ENCODE measurements at regions not wholly inside any gene's neighbourhood (a gene's known extent, or its start where the extent isn't known, plus 50 kb on each side); places are given as distances from the start of the nearest gene placed in this dataset.
A peak's percentile ranks its signal among the peaks of the same experiment; 100 is the strongest.

DNA sequence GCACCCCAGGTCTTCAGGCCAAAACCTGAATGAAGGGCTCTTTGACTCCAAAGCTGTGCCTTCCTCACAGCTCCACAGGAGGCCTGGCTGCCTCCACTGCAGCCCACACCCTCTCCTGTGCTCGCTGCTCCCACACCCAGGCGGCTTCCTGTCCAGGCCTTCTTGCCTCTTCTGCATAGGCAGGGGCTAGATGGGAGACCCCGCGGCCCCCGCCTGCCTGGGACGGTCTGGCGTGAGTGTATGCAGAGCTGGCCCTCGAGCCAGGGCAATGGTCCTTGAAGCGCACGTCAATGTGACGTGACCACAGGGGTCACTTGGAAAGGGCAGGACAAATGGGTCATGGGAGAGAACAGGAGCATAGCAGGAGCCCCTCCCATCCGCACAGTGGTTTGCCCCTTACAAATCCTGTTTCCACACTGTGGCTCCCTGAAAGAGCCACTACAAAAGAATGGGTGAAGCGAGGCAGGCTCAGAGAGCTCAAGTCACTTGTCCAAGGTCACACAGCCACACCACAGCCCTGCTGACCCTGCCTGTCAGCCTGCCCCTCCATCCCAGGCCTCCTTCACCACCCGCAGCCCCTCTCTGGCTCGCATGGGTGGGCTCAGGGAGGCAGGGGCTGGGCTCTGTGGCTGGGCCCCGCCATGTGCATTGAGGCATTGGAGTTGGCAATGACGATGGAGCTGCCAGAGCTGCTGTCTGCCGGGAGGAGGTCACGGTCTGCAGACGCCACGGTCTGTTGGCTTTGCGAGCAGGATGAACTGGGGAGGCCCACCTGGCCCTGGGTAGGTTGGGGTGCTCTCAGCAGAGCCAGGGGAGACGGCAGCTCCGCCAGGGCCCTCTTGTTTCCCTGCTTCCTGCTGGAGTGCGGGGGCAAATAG lies 71.2 kb upstream of the WNT11 start:
- H3K4me3 Mint-ChIP-seq = no peak overlapping the region
- Histone ChIP-seq H3K27ac (ENCODE audit: low read depth, low read length) (no peak overlapping the region), H3K4me1 (ENCODE audit: control insufficient read depth in 2 of 2, insufficient read depth in 2 of 2, low read length in 2 of 2) (no peaks in the 10 kb centered on the region), H3K9me3 (ENCODE audit: control insufficient read depth in 2 of 3, low read length in 3 of 3) (no peaks in the 10 kb centered on the region), H3K27me3 (ENCODE audit: control insufficient read depth in 2 of 2, insufficient read depth in 2 of 2, low read length in 2 of 2) (no peaks in the 10 kb centered on the region), H3K36me3 (ENCODE audit: control insufficient read depth in 2 of 3, insufficient read depth in 3 of 3, low read length in 3 of 3) (no peaks in the 10 kb centered on the region), H3K4me3 (ENCODE audit: low read length) (no peak overlapping the region)
- H3K9me3 Mint-ChIP-seq = peaks cover 0 to 5% (median 0%) of the 10 kb centered on the region in 11 donors
- POLR2A ChIA-PET = no interaction called here
- DNase-seq = no peak
- intact Hi-C loops (cut with micrococcal nuclease) = no loop called here
- CTCF ChIA-PET = no interaction called here
- no peaks in the 10 kb centered on the region for H3K36me3 Mint-ChIP-seq
- no peak for ATAC-seq
- peaks cover 0 to 5% (median 0%) of the 10 kb centered on the region in 5 donors for H3K27me3 Mint-ChIP-seq
- no peak overlapping the region for H3K27ac Mint-ChIP-seq
- peaks cover 0 to 6% (median 2%) of the 10 kb centered on the region in 7 donors for H3K4me1 Mint-ChIP-seq

DNA sequence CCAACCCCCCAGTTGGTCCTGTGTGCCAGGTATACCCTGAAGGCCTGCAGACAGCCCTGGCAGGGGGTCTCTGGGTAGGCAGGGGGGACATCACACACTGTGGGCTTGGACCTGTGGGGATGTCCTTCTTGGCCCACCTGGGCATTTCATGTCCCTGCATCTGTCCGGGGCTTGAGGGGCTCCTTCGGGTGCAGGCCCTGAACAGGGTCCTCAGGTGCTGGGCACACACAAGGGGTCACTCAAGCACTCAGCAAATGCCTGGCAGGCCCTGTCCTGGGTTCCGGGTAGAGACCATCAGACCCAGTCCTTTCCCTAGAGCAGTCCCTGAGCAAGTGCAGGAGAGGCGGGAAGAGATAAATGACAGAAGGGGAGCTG lies 70.5 kb upstream of the WNT11 start:
- Mint-ChIP-seq H3K27me3 (peaks cover 0 to 3% (median 0%) of the 10 kb centered on the region in 5 donors), H3K4me1 (no peaks in the 10 kb centered on the region), H3K4me3 (no peak overlapping the region), H3K36me3 (no peaks in the 10 kb centered on the region), H3K9me3 (peaks cover 0 to 5% (median 0%) of the 10 kb centered on the region in 11 donors), H3K27ac (no peak overlapping the region)
- no peak overlapping the region for H3K4me3 ChIP-seq (ENCODE audit: low read length)
- CTCF ChIA-PET = no interaction called here
- POLR2A ChIA-PET = no interaction called here
- H3K27ac ChIP-seq (ENCODE audit: low read depth, low read length) = no peak overlapping the region
- intact Hi-C loops (cut with micrococcal nuclease) = no loop called here
- no peaks in the 10 kb centered on the region for H3K4me1 ChIP-seq (ENCODE audit: control insufficient read depth in 2 of 2, insufficient read depth in 2 of 2, low read length in 2 of 2)
- no peaks in the 10 kb centered on the region for H3K36me3 ChIP-seq (ENCODE audit: control insufficient read depth in 2 of 3, insufficient read depth in 3 of 3, low read length in 3 of 3)
- ATAC-seq (no peak), DNase-seq (no peak)
- no peaks in the 10 kb centered on the region for H3K27me3 ChIP-seq (ENCODE audit: control insufficient read depth in 2 of 2, insufficient read depth in 2 of 2, low read length in 2 of 2)
- no peaks in the 10 kb centered on the region for H3K9me3 ChIP-seq (ENCODE audit: control insufficient read depth in 2 of 3, low read length in 3 of 3)

DNA sequence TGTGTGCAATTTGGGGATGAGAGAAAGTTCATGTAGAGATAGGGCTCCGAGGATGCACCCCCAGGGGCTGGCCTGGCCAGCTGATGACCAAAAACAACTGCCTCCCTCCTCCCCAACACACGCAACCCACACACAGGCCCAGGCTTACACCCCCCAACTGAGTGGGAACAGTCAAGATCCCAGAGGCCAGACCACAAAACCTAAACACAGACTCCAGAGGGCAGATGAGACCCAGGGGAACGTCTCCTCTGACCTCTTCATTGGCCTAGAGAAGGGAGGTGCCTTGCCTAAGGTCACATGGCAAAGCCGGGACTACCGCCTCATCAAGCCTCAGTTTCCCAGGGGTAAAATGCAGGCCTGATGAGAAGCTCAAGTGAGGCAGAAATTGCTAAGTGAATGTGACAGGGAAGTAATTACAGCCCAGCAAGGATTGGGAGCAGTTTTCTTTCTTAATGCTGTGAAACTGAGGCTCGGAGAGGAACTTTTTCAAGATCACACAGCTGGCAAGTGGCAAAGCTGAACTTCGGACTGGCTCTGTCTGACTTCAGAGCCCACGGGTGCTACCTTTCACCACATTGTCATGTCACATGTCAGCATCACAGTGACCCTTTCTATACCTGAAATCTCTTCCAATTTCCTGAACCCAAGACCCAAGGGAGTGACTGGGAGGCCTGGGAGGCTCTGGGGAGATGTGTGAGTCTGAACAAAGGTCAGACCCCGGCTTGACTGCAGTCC lies 69.9 kb upstream of the WNT11 start:
- H3K4me1 Mint-ChIP-seq = no peaks in the 10 kb centered on the region
- Histone ChIP-seq H3K27me3 (ENCODE audit: control insufficient read depth in 2 of 2, insufficient read depth in 2 of 2, low read length in 2 of 2) (no peaks in the 10 kb centered on the region), H3K4me3 (ENCODE audit: low read length) (no peak overlapping the region), H3K36me3 (ENCODE audit: control insufficient read depth in 2 of 3, insufficient read depth in 3 of 3, low read length in 3 of 3) (no peaks in the 10 kb centered on the region), H3K9me3 (ENCODE audit: control insufficient read depth in 2 of 3, low read length in 3 of 3) (no peaks in the 10 kb centered on the region), H3K27ac (ENCODE audit: low read depth, low read length) (no peak overlapping the region), H3K4me1 (ENCODE audit: control insufficient read depth in 2 of 2, insufficient read depth in 2 of 2, low read length in 2 of 2) (no peaks in the 10 kb centered on the region)
- intact Hi-C loops (cut with micrococcal nuclease) = no loop called here
- H3K27ac Mint-ChIP-seq = peak overlapping the region in 1 of 9 donors; percentile 62
- ATAC-seq (no peak), DNase-seq (no peak)
- peaks cover 0 to 5% (median 0%) of the 10 kb centered on the region in 11 donors for H3K9me3 Mint-ChIP-seq
- POLR2A ChIA-PET = no interaction called here
- H3K36me3 Mint-ChIP-seq = no peaks in the 10 kb centered on the region
- CTCF ChIA-PET = no interaction called here
- no peak overlapping the region for H3K4me3 Mint-ChIP-seq
- H3K27me3 Mint-ChIP-seq = peaks cover 0 to 3% (median 0%) of the 10 kb centered on the region in 5 donors

DNA sequence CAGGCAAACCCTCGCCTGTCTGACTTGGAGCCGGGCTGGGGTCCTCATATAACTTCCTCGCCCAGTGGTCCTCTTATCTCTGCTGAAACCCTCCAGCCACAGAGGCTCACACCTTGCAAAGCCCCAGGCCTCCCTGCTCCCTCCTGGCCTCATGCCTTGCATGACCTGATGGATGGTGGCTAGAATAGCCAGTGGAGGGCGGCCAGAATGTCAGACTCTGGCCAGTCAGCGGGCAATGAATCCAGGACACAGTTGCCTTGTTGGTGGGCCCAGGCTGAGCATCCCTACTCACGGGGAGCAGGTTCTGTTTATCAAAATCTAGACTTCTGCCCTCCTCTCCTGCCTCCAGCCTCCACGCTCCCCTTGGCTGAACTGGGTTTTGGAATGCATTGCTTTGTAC lies 69.1 kb upstream of the WNT11 start:
- POLR2A ChIA-PET = no interaction called here

DNA sequence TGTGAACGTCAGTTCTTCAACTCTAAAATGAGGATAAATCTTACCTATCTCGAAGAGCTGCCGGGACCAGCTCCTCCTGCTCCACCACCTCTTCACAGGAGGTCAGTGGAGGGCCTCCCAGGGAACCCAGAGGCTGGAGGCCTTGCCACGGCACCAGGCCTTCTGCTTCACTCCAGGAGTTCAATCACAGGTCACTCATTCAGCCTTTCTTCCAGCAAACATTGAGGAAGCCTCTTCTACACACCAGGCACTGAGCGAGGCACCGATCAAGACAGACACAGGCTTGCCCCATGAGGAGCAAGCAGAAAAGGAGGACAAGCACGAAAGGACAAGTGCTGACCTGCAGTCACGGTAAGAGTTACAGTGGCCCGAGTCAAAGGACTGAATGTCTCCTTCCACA lies 64.8 kb upstream of the WNT11 start:
- ATAC-seq = no peak
- no peaks in the 10 kb centered on the region for H3K27me3 ChIP-seq (ENCODE audit: control insufficient read depth in 2 of 2, insufficient read depth in 2 of 2, low read length in 2 of 2)
- no peaks in the 10 kb centered on the region for H3K36me3 ChIP-seq (ENCODE audit: control insufficient read depth in 2 of 3, insufficient read depth in 3 of 3, low read length in 3 of 3)
- POLR2A ChIA-PET = no interaction called here
- H3K4me1 Mint-ChIP-seq = peaks cover 0 to 2% (median 0%) of the 10 kb centered on the region in 7 donors
- peaks cover 0 to 4% (median 0%) of the 10 kb centered on the region in 5 donors for H3K27me3 Mint-ChIP-seq
- H3K9me3 Mint-ChIP-seq = peaks cover 0 to 8% (median 0%) of the 10 kb centered on the region in 11 donors
- H3K27ac ChIP-seq (ENCODE audit: low read depth, low read length) = no peak overlapping the region
- intact Hi-C loops (cut with micrococcal nuclease) = no loop called here
- no peak overlapping the region for H3K27ac Mint-ChIP-seq
- H3K4me3 ChIP-seq (ENCODE audit: low read length) = no peak overlapping the region
- CTCF ChIA-PET = no interaction called here
- H3K9me3 ChIP-seq (ENCODE audit: control insufficient read depth in 2 of 3, low read length in 3 of 3) = no peaks in the 10 kb centered on the region
- no peak for DNase-seq
- no peaks in the 10 kb centered on the region for H3K4me1 ChIP-seq (ENCODE audit: control insufficient read depth in 2 of 2, insufficient read depth in 2 of 2, low read length in 2 of 2)
- no peak overlapping the region for H3K4me3 Mint-ChIP-seq
- H3K36me3 Mint-ChIP-seq = no peaks in the 10 kb centered on the region

More for the DNA sequence above, 69.1 kb upstream of the WNT11 start:
- no peak for DNase-seq
- H3K4me1 ChIP-seq (ENCODE audit: control insufficient read depth in 2 of 2, insufficient read depth in 2 of 2, low read length in 2 of 2) = no peaks in the 10 kb centered on the region
- H3K36me3 Mint-ChIP-seq = no peaks in the 10 kb centered on the region
- no peaks in the 10 kb centered on the region for H3K4me1 Mint-ChIP-seq
- no peak overlapping the region for H3K27ac ChIP-seq (ENCODE audit: low read depth, low read length)
- no peaks in the 10 kb centered on the region for H3K36me3 ChIP-seq (ENCODE audit: control insufficient read depth in 2 of 3, insufficient read depth in 3 of 3, low read length in 3 of 3)
- CTCF ChIA-PET = no interaction called here
- no peak overlapping the region for H3K27ac Mint-ChIP-seq
- H3K4me3 ChIP-seq (ENCODE audit: low read length) = no peak overlapping the region
- H3K9me3 Mint-ChIP-seq = peaks cover 0 to 5% (median 0%) of the 10 kb centered on the region in 11 donors
- intact Hi-C loops (cut with micrococcal nuclease) = no loop called here
- ATAC-seq = no peak
- H3K27me3 Mint-ChIP-seq = peaks cover 0 to 3% (median 0%) of the 10 kb centered on the region in 5 donors
- H3K27me3 ChIP-seq (ENCODE audit: control insufficient read depth in 2 of 2, insufficient read depth in 2 of 2, low read length in 2 of 2) = no peaks in the 10 kb centered on the region
- H3K9me3 ChIP-seq (ENCODE audit: control insufficient read depth in 2 of 3, low read length in 3 of 3) = no peaks in the 10 kb centered on the region
- H3K4me3 Mint-ChIP-seq = no peak overlapping the region

DNA sequence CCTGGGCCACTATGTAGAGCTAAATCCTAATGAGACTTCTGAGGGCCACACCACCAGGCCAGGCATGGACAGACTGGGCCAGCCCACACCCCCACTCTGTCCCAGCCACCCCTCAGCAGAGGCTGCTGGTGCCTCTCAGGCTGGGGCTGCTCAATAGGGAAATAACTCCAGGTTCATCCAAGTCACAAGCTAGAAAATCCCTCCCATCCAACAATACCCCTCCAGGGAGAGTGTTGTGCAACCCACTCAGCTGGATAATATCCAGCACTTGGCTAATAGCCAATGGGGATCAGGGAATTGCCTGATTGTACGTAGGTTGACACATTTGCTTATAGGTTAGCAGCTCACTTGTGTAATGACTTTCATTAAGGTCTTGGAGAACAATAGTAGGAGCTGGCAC lies 64.1 kb upstream of the WNT11 start:
- ChIA-PET CTCF (interaction anchor here (0.7 to 0.9 kb wide), 2 partner anchors 27 to 63 kb away, joined by 3 read pairs; no protein-coding TSS in a partner anchor), POLR2A (no interaction called here)

More for the DNA sequence above, 64.1 kb upstream of the WNT11 start:
- Mint-ChIP-seq H3K27ac (no peak overlapping the region), H3K27me3 (peaks cover 0 to 4% (median 0%) of the 10 kb centered on the region in 5 donors), H3K4me1 (peaks cover 0 to 2% (median 0%) of the 10 kb centered on the region in 7 donors), H3K36me3 (no peaks in the 10 kb centered on the region), H3K9me3 (peaks cover 0 to 8% (median 0%) of the 10 kb centered on the region in 11 donors), H3K4me3 (no peak overlapping the region)
- Histone ChIP-seq H3K27ac (ENCODE audit: low read depth, low read length) (no peak overlapping the region), H3K9me3 (ENCODE audit: control insufficient read depth in 2 of 3, low read length in 3 of 3) (no peaks in the 10 kb centered on the region), H3K4me1 (ENCODE audit: control insufficient read depth in 2 of 2, insufficient read depth in 2 of 2, low read length in 2 of 2) (no peaks in the 10 kb centered on the region), H3K4me3 (ENCODE audit: low read length) (no peak overlapping the region), H3K36me3 (ENCODE audit: control insufficient read depth in 2 of 3, insufficient read depth in 3 of 3, low read length in 3 of 3) (no peaks in the 10 kb centered on the region), H3K27me3 (ENCODE audit: control insufficient read depth in 2 of 2, insufficient read depth in 2 of 2, low read length in 2 of 2) (no peaks in the 10 kb centered on the region)
- DNase-seq (no peak), ATAC-seq (no peak)
- intact Hi-C loops (cut with micrococcal nuclease) = no loop called here

Measured in naive thymus-derived CD4-positive, alpha-beta T cell (primary cell).